ENCODE measurements at regions not wholly inside any gene's neighbourhood (a gene's known extent, or its start where the extent isn't known, plus 50 kb on each side); places are given as distances from the start of the nearest gene placed in this dataset.

DNA sequence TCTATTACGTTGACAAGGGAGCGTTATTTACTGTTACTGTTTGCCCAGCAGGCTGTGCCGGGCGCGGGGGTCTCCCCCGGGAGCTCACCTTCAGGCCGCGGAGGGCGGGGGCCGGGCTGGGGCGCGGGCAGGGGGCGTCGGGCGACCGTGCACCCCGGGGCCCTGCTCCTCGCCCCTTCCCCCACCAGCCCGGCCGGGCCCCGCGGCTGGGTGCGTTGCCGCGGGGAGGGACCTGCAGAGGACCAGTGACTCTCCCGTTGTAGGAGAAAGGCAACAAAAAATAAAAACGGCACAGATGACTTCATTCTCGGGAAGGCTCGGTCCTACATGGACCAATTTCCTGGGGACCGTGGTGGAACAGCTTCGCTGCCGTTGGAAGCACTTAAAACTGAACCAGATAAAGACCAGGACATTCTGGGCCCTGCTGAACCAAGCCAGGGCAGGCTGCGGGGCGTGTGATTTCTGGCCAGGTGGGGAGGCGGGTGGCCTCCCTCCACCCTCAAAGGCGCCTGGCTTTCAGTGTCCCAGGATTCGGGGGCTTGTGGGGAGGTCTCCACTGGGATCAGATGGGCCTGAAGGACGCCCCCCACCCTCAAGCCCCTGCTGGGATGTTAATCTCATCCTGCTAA is 57.4 kb downstream of the IGLL1 start:
- Histone ChIP-seq H4K20me1 (ENCODE audit: low read depth, low read length) (no peaks in the 10 kb centered on the region), H3K27ac (ENCODE audit: low read depth, low read length) (no peak overlapping the region), H3K9ac (ENCODE audit: low read length) (no peak overlapping the region), H3K79me2 (ENCODE audit: insufficient read depth, low read length) (no peaks in the 10 kb centered on the region), H3K4me2 (ENCODE audit: low read depth, low read length, poor library complexity, severe bottlenecking) (no peak overlapping the region), H2AFZ (ENCODE audit: low read depth, low read length, severe bottlenecking) (no peak overlapping the region), H3K9me2 (replicated peaks; ENCODE audit: insufficient read depth, low read length) (no peaks in the 10 kb centered on the region), H3K4me3 (ENCODE audit: insufficient read depth, low read length, poor library complexity, severe bottlenecking) (no peak overlapping the region), H3K9me3 (ENCODE audit: insufficient read depth, low read length) (no peaks in the 10 kb centered on the region), H3K36me3 (ENCODE audit: low read length) (no peaks in the 10 kb centered on the region), H3F3A (ENCODE audit: insufficient read depth) (no peaks in the 10 kb centered on the region), H3K27me3 (ENCODE audit: low read length) (no peaks in the 10 kb centered on the region)
- TF ChIP-seq EZH2phosphoT487 (conservative IDR thresholded peaks at IDR 0.05; ENCODE audit: low read length) = no peak
- TF ChIP-seq, protein P1, sequence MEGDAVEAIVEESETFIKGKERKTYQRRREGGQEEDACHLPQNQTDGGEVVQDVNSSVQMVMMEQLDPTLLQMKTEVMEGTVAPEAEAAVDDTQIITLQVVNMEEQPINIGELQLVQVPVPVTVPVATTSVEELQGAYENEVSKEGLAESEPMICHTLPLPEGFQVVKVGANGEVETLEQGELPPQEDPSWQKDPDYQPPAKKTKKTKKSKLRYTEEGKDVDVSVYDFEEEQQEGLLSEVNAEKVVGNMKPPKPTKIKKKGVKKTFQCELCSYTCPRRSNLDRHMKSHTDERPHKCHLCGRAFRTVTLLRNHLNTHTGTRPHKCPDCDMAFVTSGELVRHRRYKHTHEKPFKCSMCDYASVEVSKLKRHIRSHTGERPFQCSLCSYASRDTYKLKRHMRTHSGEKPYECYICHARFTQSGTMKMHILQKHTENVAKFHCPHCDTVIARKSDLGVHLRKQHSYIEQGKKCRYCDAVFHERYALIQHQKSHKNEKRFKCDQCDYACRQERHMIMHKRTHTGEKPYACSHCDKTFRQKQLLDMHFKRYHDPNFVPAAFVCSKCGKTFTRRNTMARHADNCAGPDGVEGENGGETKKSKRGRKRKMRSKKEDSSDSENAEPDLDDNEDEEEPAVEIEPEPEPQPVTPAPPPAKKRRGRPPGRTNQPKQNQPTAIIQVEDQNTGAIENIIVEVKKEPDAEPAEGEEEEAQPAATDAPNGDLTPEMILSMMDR (IDR thresholded peaks at IDR 0.05; ENCODE audit: insufficient read depth, low read length, poor library complexity, severe bottlenecking) = no peak

DNA sequence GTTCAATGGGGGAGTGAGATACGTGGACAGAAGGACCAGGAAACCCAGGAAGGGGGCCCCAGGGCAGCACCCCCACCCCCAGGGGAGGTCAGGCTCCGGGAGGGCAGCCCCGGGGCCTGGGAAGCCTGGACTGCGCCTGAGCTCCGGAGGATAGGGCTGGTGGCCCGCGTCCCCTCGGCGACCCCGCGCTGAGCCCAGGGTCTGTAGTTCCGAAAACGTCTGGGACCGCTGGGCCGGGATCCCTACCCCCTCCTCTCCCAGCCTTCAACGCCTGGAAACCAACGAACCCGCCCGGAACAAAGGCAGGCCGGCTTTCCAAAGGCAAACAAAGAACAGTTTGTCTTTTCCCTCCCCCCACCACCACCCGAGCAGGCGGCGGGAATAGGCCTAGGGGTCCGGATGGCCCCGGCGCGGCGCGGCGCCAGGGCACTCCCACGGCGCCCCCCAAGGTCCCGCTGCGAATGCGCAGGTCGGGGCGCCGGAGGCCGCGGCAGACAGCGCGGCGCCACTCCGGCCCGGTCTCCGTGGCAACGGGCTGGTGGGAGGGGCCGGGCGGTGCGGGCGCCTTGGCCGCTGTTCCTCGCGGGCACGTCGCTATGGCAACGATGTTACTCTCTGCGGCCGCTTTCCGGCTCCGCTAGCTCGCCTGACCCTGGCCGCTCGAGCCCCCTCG is 58.5 kb downstream of the IGLL1 start:
- Histone ChIP-seq H3K4me3 (ENCODE audit: insufficient read depth, low read length, poor library complexity, severe bottlenecking) (no peak overlapping the region), H3K9me3 (ENCODE audit: insufficient read depth, low read length) (no peaks in the 10 kb centered on the region), H3K36me3 (ENCODE audit: low read length) (no peaks in the 10 kb centered on the region), H3K4me2 (ENCODE audit: low read depth, low read length, poor library complexity, severe bottlenecking) (peak overlapping the region; percentile 35), H3K9ac (ENCODE audit: low read length) (no peak overlapping the region), H3K27ac (ENCODE audit: low read depth, low read length) (no peak overlapping the region), H2AFZ (ENCODE audit: low read depth, low read length, severe bottlenecking) (no peak overlapping the region), H3K27me3 (ENCODE audit: low read length) (no peaks in the 10 kb centered on the region), H3F3A (ENCODE audit: insufficient read depth) (no peaks in the 10 kb centered on the region), H3K9me2 (replicated peaks; ENCODE audit: insufficient read depth, low read length) (no peaks in the 10 kb centered on the region), H4K20me1 (ENCODE audit: low read depth, low read length) (no peaks in the 10 kb centered on the region), H3K79me2 (ENCODE audit: insufficient read depth, low read length) (no peaks in the 10 kb centered on the region)
- TF ChIP-seq, protein P1 (IDR thresholded peaks at IDR 0.05; ENCODE audit: insufficient read depth, low read length, poor library complexity, severe bottlenecking) = no peak
- no peak for TF ChIP-seq EZH2phosphoT487 (conservative IDR thresholded peaks at IDR 0.05; ENCODE audit: low read length)

DNA sequence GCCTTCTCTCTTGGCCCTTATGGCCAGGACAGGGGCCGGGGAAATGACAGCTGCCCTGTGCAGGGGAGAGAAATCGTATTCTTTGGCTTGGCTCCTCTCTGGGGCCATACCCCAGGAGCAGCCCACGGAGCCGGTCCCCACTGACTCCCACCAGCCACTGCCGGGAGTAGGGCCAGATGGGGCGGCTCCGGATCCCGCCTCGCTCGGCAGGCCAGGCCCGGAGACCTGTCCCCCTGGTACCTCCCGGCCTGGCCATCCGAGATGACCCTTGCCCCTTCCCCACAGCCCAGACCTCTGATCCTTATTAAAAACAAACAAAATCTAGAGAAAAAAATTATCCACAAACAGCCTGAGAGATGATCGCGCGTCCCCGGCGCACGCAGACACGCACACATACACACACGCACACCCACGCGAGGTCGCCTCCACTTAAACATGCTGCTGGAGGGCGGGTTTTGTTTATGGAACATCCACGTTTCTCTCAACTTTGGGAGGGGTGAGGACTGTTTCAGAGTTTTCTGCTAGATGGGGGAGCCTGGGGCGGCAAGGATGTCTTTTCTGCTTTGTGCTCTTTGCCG is 59.1 kb downstream of the IGLL1 start:
- H2AFZ ChIP-seq (ENCODE audit: low read depth, low read length, severe bottlenecking) = no peak overlapping the region
- H3K27ac ChIP-seq (ENCODE audit: low read depth, low read length) = no peak overlapping the region
- H3K27me3 ChIP-seq (ENCODE audit: low read length) = no peaks in the 10 kb centered on the region
- H3K4me2 ChIP-seq (ENCODE audit: low read depth, low read length, poor library complexity, severe bottlenecking) = no peak overlapping the region
- H3K9ac ChIP-seq (ENCODE audit: low read length) = no peak overlapping the region
- no peak for TF ChIP-seq EZH2phosphoT487 (conservative IDR thresholded peaks at IDR 0.05; ENCODE audit: low read length)
- TF ChIP-seq, protein P1 (IDR thresholded peaks at IDR 0.05; ENCODE audit: insufficient read depth, low read length, poor library complexity, severe bottlenecking) = no peak
- no peak overlapping the region for H3K4me3 ChIP-seq (ENCODE audit: insufficient read depth, low read length, poor library complexity, severe bottlenecking)
- H3F3A ChIP-seq (ENCODE audit: insufficient read depth) = no peaks in the 10 kb centered on the region
- no peaks in the 10 kb centered on the region for H3K36me3 ChIP-seq (ENCODE audit: low read length)
- no peaks in the 10 kb centered on the region for H3K9me3 ChIP-seq (ENCODE audit: insufficient read depth, low read length)
- H3K79me2 ChIP-seq (ENCODE audit: insufficient read depth, low read length) = no peaks in the 10 kb centered on the region
- H4K20me1 ChIP-seq (ENCODE audit: low read depth, low read length) = no peaks in the 10 kb centered on the region
- no peaks in the 10 kb centered on the region for H3K9me2 ChIP-seq (replicated peaks; ENCODE audit: insufficient read depth, low read length)
